ENCODE measurements at regions not wholly inside any gene's neighbourhood (a gene's known extent, or its start where the extent isn't known, plus 50 kb on each side); places are given as distances from the start of the nearest gene placed in this dataset.

GRCh38 chrX:80174925-80175574, 160.5 kb downstream of the TBX22 start:
- SMC1A ChIA-PET (ENCODE audit: uncharacterized antibody, unreplicated experiment): interaction anchor here (0.6 kb wide), 1 partner anchor 36 kb away, joined by 3 read pairs; no protein-coding TSS in a partner anchor
- DNase-seq (ENCODE audit: low read depth, low spot score): no peak
- Histone ChIP-seq H3K4me2 (ENCODE audit: control insufficient read depth, insufficient read depth) (no peak overlapping the region), H3K27me3 (replicated peaks in 1 of 2; ENCODE audit: control insufficient read depth in 2 of 2, insufficient read depth in 2 of 2, low read length in 1 of 2) (no peaks in the 10 kb centered on the region), H3K4me3 (no peak overlapping the region), H4K20me1 (ENCODE audit: control insufficient read depth, insufficient read depth) (no peaks in the 10 kb centered on the region), H3K36me3 (ENCODE audit: control insufficient read depth in 2 of 2, insufficient read depth in 2 of 2, low read length in 1 of 2) (no peaks in the 10 kb centered on the region), H3K4me1 (ENCODE audit: control insufficient read depth, insufficient read depth, low read length) (no peaks in the 10 kb centered on the region), H3K9me3 (replicated peaks; ENCODE audit: control insufficient read depth, insufficient read depth, low read length) (no peaks in the 10 kb centered on the region), H3K9ac (ENCODE audit: control insufficient read depth, insufficient read depth, low read length) (no peak overlapping the region), H3K79me2 (ENCODE audit: control insufficient read depth, insufficient read depth, low read length) (no peaks in the 10 kb centered on the region), H3K27ac (ENCODE audit: control insufficient read depth, insufficient read depth) (no peak overlapping the region), H2AFZ (ENCODE audit: control insufficient read depth, low read depth, low read length) (no peak overlapping the region)
- WGBS (ENCODE audit: insufficient coverage, insufficient replicate concordance, low lambda C conversion rate, missing lambda C conversion rate): 0% methylated on average over 3 of the region's 3 CpGs
- RAD21 ChIA-PET (ENCODE audit: unreplicated experiment): no interaction called here
- CTCF ChIA-PET: no interaction called here
- in situ Hi-C loops (cut with MboI) (no loop called here), intact Hi-C loops (cut with micrococcal nuclease; ENCODE audit: unreplicated experiment) (no loop called here)
- TF ChIP-seq ZBTB4 (CRISPR knock-in tag; IDR thresholded peaks at IDR 0.05): no peak
- no peak for TF ChIP-seq ZSCAN29 (IDR thresholded peaks at IDR 0.05)
- ATAC-seq: no peak
- no TSS peak for BruUV-seq (replicated peaks)
- POLR2A ChIA-PET: no interaction called here
- no peak for FAIRE-seq

GRCh38 chrX:80181079-80181478, 166.5 kb downstream of the TBX22 start:
- TF ChIP-seq CTCF (IDR thresholded peaks at IDR 0.05 in 2 of 3, conservative IDR thresholded peaks at IDR 0.05 in 1 of 3; ENCODE audit: control insufficient read depth in 2 of 3, extremely low read depth in 1 of 3, insufficient read depth in 1 of 3, low read depth in 3 of 3, low read length in 3 of 3) (peak in 1 of 3 experiments; percentile 28; a peak in 3 of 6 replicates), SKIL (IDR thresholded peaks at IDR 0.05; ENCODE audit: low read depth, poor library complexity, severe bottlenecking) (no peak), HCFC1 (IDR thresholded peaks at IDR 0.05; ENCODE audit: low read length) (no peak)
- WGBS (ENCODE audit: insufficient coverage, insufficient replicate concordance, low lambda C conversion rate, missing lambda C conversion rate): 0% methylated on average over 1 of the region's 1 CpG
- H3K36me3 ChIP-seq (ENCODE audit: control insufficient read depth in 2 of 2, insufficient read depth in 2 of 2, low read length in 1 of 2): no peaks in the 10 kb centered on the region
- H2AFZ ChIP-seq (ENCODE audit: control insufficient read depth, low read depth, low read length): no peak overlapping the region
- ChIA-PET RAD21 (ENCODE audit: unreplicated experiment) (no interaction called here), SMC1A (ENCODE audit: uncharacterized antibody, unreplicated experiment) (no interaction called here), POLR2A (no interaction called here), CTCF (no interaction called here)
- H3K27me3 ChIP-seq (replicated peaks in 1 of 2; ENCODE audit: control insufficient read depth in 2 of 2, insufficient read depth in 2 of 2, low read length in 1 of 2): no peaks in the 10 kb centered on the region
- no peak overlapping the region for H3K4me3 ChIP-seq
- H3K27ac ChIP-seq (ENCODE audit: control insufficient read depth, insufficient read depth): no peak overlapping the region
- in situ Hi-C loops (cut with MboI): no loop called here
- intact Hi-C loops (cut with micrococcal nuclease; ENCODE audit: unreplicated experiment): no loop called here
- ATAC-seq (no peak), DNase-seq (ENCODE audit: low read depth, low spot score) (no peak), FAIRE-seq (no peak)
- H3K79me2 ChIP-seq (ENCODE audit: control insufficient read depth, insufficient read depth, low read length): no peaks in the 10 kb centered on the region
- no peak overlapping the region for H3K9ac ChIP-seq (ENCODE audit: control insufficient read depth, insufficient read depth, low read length)
- H4K20me1 ChIP-seq (ENCODE audit: control insufficient read depth, insufficient read depth): no peaks in the 10 kb centered on the region
- no peaks in the 10 kb centered on the region for H3K4me1 ChIP-seq (ENCODE audit: control insufficient read depth, insufficient read depth, low read length)
- no peaks in the 10 kb centered on the region for H3K9me3 ChIP-seq (replicated peaks; ENCODE audit: control insufficient read depth, insufficient read depth, low read length)
- no peak overlapping the region for H3K4me2 ChIP-seq (ENCODE audit: control insufficient read depth, insufficient read depth)
- BruUV-seq (replicated peaks): no TSS peak

All from GM12878 (cell line).